HepG2 (cell line): ENCODE measurements at regions not wholly inside any gene's neighbourhood (a gene's known extent, or its start where the extent isn't known, plus 50 kb on each side); places are given as distances from the start of the nearest gene placed in this dataset.

ENCODE experiments used
- ATAC-seq: fragments of 200-7000 bp; cut with Tn5 transposase; 3 replicates; pipeline ENCODE4 v1.9.1; 2020; ENCODE audit warnings: mild to moderate bottlenecking, moderate library complexity
- BruUV-seq: library from RNA; stranded (reverse); fragments of 400-500 nt; replicated peaks from 2 replicates; lab custom pipeline; 2021; lab: Mats Ljungman, UMichigan
- CTCF ChIA-PET: fragments of 300-600 bp; formaldehyde crosslinking; extraction: SDS; loops from one replicate; lab custom pipeline; 2021; ENCODE audit warnings: low total read pairs, inconsistent platforms, low intra/inter-chr PET ratio; lab: Yijun Ruan, JAX
- POLR2A ChIA-PET: fragments of 350-600 bp; sonication (Branson Sonifier 250); formaldehyde crosslinking; loops from one replicate; lab custom pipeline; 2020; ENCODE audit warnings: antibody characterized with exemption, inconsistent platforms; lab: Yijun Ruan, JAX
- DNase-seq: peaks from one replicate; pipeline ENCODE4 v3.0.0-alpha.2; 2015; ENCODE audit warnings: low spot score
- FAIRE-seq: peaks from 3 replicates; lab custom pipeline; 2011; peaks lifted over from hg19 to GRCh38; lab: Jason Lieb, UNC
- H2AFZ ChIP-seq: one replicate; pipeline ENCODE4 v1.6.1; 2011; ENCODE audit warnings: low read length, inconsistent platforms
- H3K27ac ChIP-seq: fragments of 300-600 bp; 3 replicates; pipeline ENCODE4 v1.8.0; 2011; ENCODE audit warnings: mixed run types, mild to moderate bottlenecking, mixed read lengths, low read length, inconsistent platforms; ENCODE audit not compliant: insufficient read depth; ENCODE audit errors: extremely low read length
- H3K27me3 ChIP-seq, 2 experiments: fragments of 200-600 bp in 1 of 2; 2 replicates in 1 of 2; 3 replicates in 1 of 2; pipeline versions ENCODE4 v1.6.0 to v1.8.0; 2011; ENCODE audit warnings: low read length in 2 of 2, mild to moderate bottlenecking in 2 of 2, moderate library complexity in 2 of 2, inconsistent platforms in 1 of 2; ENCODE audit not compliant: insufficient read depth in 2 of 2, control insufficient read depth in 1 of 2
- H3K36me3 ChIP-seq, 2 experiments: fragments of 200-600 bp in 1 of 2; replicated peaks in 1 of 2; 2 replicates in 1 of 2; 3 replicates in 1 of 2; pipeline versions ENCODE4 v1.5.1 to v1.8.0; 2011; ENCODE audit warnings: low read length in 2 of 2, inconsistent platforms in 1 of 2; ENCODE audit not compliant: insufficient read depth in 2 of 2, control insufficient read depth in 1 of 2
- H3K4me1 ChIP-seq: 2 replicates; pipeline ENCODE4 v1.5.1; 2012; ENCODE audit warnings: low read length, inconsistent platforms; ENCODE audit not compliant: insufficient read depth
- H3K4me2 ChIP-seq: 2 replicates; pipeline ENCODE4 v1.6.0; 2011; ENCODE audit warnings: low read depth, low read length, inconsistent platforms
- H3K4me3 ChIP-seq, 3 experiments: fragments of 200-600 bp in 1 of 3; sonication (generic), shearing (Covaris generic) in 1 of 3; replicated peaks in 1 of 3; 2 replicates each; pipeline ENCODE4 v1.5.1; 2011 to 2016; ENCODE audit warnings: low read length in 3 of 3, inconsistent platforms in 2 of 3, low read depth in 2 of 3, mild to moderate bottlenecking in 2 of 3, control low read depth in 1 of 3, mixed read lengths in 1 of 3; ENCODE audit not compliant: insufficient read depth in 1 of 3
- H3K79me2 ChIP-seq: one replicate; pipeline ENCODE4 v1.6.1; 2011; ENCODE audit warnings: low read length, inconsistent platforms; ENCODE audit not compliant: insufficient read depth
- H3K9ac ChIP-seq: 2 replicates; pipeline ENCODE4 v1.6.0; 2011; ENCODE audit warnings: mild to moderate bottlenecking, low read depth, low read length, inconsistent platforms; ENCODE audit not compliant: insufficient read depth
- H3K9me3 ChIP-seq: 2 replicates; pipeline ENCODE4 v1.5.1; 2012; ENCODE audit warnings: mild to moderate bottlenecking, low read length
- H4K20me1 ChIP-seq: 2 replicates; pipeline ENCODE4 v1.6.0; 2011; ENCODE audit warnings: inconsistent platforms, mild to moderate bottlenecking, low read length, moderate library complexity; ENCODE audit not compliant: insufficient read depth
- MEF2D ChIP-seq: sonication (generic); formaldehyde crosslinking; IDR thresholded peaks from 2 replicates; pipeline ENCODE4 v1.5.1; 2020; ENCODE audit warnings: mild to moderate bottlenecking, missing genetic modification reagents
- SNAI1 ChIP-seq: sonication (generic); formaldehyde crosslinking; IDR thresholded peaks from 2 replicates; pipeline ENCODE4 v1.5.0; 2020; ENCODE audit warnings: mild to moderate bottlenecking, missing genetic modification reagents, borderline replicate concordance
- TBP ChIP-seq: sonication (generic); formaldehyde crosslinking; IDR thresholded peaks from 2 replicates; pipeline ENCODE4 v1.5.0; 2020; ENCODE audit warnings: missing genetic modification reagents
- WGBS: methylation state at CpG from one replicate; pipeline ENCODE4 v1.1.6; 2017; ENCODE audit warnings: low lambda C conversion rate; 5-methylcytosine and 5-hydroxymethylcytosine counted together
- in situ Hi-C: cut with HindIII; loops from 2 replicates; pipeline ENCODE4 v1.10.0; 2017; ENCODE audit warnings: low pct_unique_long_range_greater_than_20kb; ENCODE audit not compliant: extremely low pct_ligation_motif_present
- intact Hi-C: fragments of 100-400 bp; cut with micrococcal nuclease; formaldehyde crosslinking; loops from one replicate; pipeline ENCODE4 v1.10.0; 2022; ENCODE audit not compliant: unreplicated experiment
- TF ChIP-seq, protein P1 (sequence below): sonication (generic); formaldehyde crosslinking; IDR thresholded peaks from 2 replicates; pipeline ENCODE4 v1.4.0; 2020; ENCODE audit warnings: missing genetic modification reagents, mild to moderate bottlenecking, borderline replicate concordance

GRCh38 chr1:57546549-57547330 is 122.9 kb upstream of the DAB1 start:
- Histone ChIP-seq H3K36me3 (no peaks in the 10 kb centered on the region), H3K27me3 (no peaks in the 10 kb centered on the region; a peak in 1 of 5 replicates), H3K79me2 (no peaks in the 10 kb centered on the region), H3K27ac (no peak overlapping the region), H3K9ac (no peak overlapping the region), H4K20me1 (no peaks in the 10 kb centered on the region), H3K4me3 (no peak overlapping the region), H3K4me2 (no peak overlapping the region), H3K4me1 (no peaks in the 10 kb centered on the region), H3K9me3 (no peaks in the 10 kb centered on the region), H2AFZ (no peak overlapping the region)
- TF ChIP-seq MEF2D (CRISPR knock-in tag) (no peak), TBP (no peak)
- TF ChIP-seq, protein P1, sequence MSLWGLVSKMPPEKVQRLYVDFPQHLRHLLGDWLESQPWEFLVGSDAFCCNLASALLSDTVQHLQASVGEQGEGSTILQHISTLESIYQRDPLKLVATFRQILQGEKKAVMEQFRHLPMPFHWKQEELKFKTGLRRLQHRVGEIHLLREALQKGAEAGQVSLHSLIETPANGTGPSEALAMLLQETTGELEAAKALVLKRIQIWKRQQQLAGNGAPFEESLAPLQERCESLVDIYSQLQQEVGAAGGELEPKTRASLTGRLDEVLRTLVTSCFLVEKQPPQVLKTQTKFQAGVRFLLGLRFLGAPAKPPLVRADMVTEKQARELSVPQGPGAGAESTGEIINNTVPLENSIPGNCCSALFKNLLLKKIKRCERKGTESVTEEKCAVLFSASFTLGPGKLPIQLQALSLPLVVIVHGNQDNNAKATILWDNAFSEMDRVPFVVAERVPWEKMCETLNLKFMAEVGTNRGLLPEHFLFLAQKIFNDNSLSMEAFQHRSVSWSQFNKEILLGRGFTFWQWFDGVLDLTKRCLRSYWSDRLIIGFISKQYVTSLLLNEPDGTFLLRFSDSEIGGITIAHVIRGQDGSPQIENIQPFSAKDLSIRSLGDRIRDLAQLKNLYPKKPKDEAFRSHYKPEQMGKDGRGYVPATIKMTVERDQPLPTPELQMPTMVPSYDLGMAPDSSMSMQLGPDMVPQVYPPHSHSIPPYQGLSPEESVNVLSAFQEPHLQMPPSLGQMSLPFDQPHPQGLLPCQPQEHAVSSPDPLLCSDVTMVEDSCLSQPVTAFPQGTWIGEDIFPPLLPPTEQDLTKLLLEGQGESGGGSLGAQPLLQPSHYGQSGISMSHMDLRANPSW (CRISPR knock-in tag): no peak
- intact Hi-C loops: no loop called here
- WGBS: 22% methylated on average over 5 of the region's 5 CpGs
- FAIRE-seq (no peak), DNase-seq (no peak), ATAC-seq (no peak)
- ChIA-PET POLR2A (no interaction called here), CTCF (no interaction called here)
- BruUV-seq: no TSS peak
- in situ Hi-C loops: no loop called here

- Histone ChIP-seq H3K27ac (no peak overlapping the region), H3K27me3 (no peaks in the 10 kb centered on the region), H3K9ac (no peak overlapping the region), H3K4me2 (no peak overlapping the region), H3K79me2 (no peaks in the 10 kb centered on the region), H3K4me3 (no peak overlapping the region), H3K4me1 (no peaks in the 10 kb centered on the region), H3K9me3 (no peaks in the 10 kb centered on the region), H4K20me1 (no peaks in the 10 kb centered on the region), H3K36me3 (no peaks in the 10 kb centered on the region), H2AFZ (no peak overlapping the region)
- no TSS peak for BruUV-seq
- intact Hi-C loops: no loop called here
- DNase-seq: no peak
- in situ Hi-C loops: no loop called here
- 5% methylated on average over 2 of the region's 2 CpGs for WGBS
- ChIA-PET CTCF (no interaction called here), POLR2A (no interaction called here)
- no peak for FAIRE-seq
- no peak for TF ChIP-seq SNAI1 (CRISPR knock-in tag)
- no peak for ATAC-seq
Observed at GRCh38 chr1:57544345-57544744, 120.5 kb upstream of the DAB1 start.
